Suppressor macrophage treated with lipopolysaccharide for 4 hours (primary cell): ENCODE measurements at regions not wholly inside any gene's neighbourhood (a gene's known extent, or its start where the extent isn't known, plus 50 kb on each side); places are given as distances from the start of the nearest gene placed in this dataset.

Source experiments
- DNase-seq: peaks from one replicate; pipeline ENCODE4 v3.0.0-alpha.2; 2020

DNA sequence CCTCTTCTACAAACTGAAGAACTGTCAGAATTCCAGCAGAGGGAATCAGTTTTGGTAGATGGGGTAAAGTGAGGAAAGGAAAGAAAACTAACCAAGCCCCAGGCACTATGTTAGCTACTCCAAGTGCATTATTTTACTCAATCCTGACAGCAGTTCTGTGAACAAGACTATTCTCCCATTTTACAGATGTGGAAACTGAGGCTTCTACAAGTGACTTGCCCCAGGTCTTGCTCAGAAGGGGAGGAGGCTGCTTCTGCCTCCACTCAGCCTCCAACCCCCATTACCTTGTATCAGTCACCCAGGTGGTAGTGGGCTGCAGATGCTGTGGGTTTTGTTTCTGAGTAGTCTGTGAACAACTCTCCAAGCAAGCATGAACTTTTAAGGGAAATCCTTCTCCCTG lies 315.2 kb upstream of the MAF start:
- no peak for DNase-seq

DNA sequence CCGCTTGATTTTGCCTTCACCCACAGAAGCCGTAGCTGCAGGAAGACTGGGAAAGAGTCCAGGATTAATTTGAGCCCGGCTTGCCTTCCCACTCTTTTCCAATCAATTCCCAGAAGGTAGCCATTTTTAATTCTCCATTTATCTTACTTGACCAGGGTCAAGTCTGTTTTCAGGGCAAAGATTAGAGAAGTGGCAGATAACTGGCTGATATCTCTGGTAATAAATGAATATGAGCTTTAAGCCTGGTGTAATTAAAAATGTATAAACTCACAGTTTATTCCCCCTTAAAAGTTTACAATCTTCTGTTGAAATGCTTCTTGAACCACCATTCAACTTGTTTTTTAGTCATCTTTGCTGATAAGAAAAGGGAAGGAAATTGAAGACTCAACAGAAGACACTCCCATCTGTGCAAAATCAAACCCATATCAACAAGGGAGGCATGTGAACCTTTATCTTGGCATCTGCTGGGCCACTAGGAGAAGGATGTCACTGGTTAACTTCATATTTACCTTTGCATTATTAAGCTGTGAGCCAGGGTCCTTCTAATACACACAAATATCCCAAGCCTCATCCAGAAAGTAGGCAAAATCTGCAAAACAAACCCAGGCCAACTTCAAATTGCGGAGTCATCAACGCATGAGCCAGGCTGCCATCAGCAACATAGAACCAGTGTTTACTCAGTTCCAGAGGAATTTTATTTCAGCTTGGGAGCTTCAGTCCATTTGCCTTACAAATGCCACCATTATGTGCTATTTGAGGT lies 314.6 kb upstream of the MAF start:
- no peak for DNase-seq

DNA sequence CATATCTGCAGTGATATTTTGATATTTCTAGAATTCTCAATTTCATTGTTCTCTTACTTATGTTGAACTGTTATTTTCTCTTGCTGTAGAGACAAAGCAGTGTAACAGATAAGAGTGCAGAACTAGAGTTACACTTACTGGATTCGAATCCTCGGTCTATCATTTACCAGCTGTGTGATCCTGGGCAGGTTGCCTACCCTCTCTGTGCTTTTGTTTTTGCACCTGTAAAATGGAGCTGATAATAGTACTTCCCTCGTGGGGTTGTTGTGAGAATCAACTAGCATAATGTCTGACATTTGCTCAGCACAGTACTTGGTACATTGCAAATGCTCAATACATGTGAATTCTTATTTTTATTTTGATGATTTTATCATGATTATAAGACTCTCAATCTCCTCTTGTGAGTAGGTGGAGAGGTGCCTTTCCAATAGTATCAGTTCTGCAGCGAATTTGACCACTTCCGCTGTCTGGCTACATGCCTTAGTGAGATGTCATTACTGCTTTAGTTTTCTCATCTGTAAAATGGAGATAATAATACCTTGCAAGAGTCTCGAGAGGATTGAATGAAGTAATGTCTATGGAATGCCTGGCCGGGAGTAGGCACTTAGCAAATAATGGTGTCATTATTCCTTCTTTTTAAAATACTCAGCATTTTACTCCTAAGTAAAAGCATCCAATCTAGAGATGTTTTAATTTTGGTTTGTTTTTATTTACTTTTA lies 312.2 kb upstream of the MAF start:
- DNase-seq = no peak

DNA sequence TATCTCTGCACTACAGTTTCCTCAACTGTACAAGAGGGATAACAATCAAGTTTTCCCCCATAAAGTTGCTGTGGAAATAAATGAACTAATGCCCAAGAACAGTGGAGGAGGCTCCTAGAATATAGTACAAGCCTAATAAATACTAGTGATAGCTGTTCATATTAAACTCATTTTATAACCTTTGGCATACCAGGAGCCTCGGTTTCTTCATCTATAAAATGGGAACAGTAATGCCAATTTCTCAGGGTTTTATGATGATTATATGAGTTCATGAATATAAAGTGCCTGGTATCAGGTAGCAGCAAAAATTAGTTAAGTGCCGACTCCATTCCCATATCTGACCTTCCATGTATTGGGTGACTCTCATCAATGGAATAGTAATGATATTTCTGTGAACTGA lies 311.1 kb upstream of the MAF start:
- DNase-seq = no peak

DNA sequence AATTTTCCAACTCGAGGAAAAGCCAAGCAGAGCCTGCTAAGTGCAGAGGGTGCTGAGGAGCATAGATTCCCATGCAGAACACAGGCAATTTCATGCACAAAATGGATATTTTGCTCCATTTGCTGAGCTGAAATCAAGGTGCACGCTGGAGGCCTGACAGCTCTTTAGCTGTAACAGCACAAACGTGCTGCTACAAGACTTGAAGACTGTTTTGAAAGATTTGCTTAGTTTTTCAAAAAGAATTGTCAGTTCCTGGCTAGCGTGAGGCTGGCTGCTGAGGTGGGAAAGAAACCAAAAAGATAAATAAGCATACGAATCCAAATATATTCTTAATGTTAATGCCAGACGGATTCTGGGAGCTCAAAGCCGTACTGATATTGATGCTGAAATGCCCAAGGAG lies 309.0 kb upstream of the MAF start:
- DNase-seq = no peak

DNA sequence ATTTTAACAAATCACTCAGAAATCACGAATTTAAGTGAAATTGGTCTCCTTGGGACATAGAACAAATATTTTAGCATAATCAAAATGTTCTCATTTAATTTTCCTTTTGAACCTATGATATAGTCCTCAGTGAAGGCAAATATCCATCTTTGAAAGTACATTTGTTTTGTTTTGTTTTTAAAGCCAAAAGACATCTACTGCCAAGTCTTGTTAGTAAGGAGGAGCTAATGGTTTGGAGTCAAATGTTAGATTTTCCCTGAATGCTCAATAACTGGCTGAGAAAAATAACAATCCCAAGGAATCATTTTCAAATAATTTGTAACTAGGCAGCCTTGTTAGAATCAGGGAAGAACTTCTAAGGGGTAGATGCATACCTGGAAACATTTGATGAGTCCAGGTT lies 302.9 kb upstream of the MAF start:
- no peak for DNase-seq

DNA sequence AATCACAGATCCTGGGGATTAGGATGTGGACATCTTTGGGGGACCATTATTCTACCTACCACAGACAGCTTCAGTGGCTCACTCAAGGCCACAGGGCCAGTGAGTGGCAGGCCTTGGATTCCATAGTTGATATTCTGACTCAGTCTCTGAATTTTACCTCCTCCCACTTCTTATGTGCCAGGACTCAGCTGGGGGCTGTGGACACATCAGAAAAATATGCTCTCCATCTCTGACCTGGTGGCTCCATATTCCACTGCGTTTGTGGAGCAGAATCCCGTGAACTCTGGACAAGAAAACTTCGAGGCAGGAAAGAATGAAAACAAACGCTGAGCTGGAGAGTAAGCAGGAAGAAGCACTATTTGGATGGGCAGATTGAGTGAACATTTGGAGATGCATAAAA lies 301.8 kb upstream of the MAF start:
- no peak for DNase-seq

DNA sequence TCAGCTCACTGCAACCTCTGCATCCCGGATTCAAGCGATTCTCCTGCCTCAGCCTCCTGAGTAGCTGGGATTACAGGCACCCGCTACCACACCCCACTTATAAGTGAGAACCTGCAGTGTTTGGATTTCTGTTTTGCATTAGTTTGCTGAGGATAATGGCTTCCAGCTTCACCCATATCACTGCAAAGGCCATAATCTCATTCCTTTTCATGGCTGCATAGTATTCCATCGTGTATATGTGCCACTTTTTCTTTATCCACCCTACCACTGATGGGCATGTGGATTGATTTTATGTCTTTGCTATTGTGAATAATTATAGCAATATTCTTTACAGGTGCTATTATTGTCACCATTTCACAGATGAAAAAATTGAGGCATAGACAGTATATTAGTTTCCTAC lies 301.0 kb upstream of the MAF start:
- DNase-seq = no peak

DNA sequence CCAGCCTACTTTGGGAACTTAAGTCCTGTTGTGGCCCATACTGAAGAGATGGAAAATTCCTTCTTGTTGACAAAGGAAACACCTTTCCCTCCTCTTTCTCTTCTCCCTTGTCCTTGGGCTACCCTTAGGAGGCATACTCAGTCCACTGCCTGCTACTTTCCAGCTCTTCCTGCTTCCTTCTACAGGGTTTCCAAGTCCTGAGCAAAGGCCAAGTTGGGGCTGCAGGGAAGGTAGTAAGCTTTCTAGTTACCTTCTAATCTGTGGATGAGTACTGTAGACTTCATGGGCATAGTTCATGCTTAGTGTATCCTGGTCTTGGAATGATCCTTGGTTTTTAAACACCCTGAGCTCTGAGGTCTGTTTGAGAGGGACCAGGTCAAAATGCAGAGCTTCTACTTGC lies 299.2 kb upstream of the MAF start:
- DNase-seq = no peak

DNA sequence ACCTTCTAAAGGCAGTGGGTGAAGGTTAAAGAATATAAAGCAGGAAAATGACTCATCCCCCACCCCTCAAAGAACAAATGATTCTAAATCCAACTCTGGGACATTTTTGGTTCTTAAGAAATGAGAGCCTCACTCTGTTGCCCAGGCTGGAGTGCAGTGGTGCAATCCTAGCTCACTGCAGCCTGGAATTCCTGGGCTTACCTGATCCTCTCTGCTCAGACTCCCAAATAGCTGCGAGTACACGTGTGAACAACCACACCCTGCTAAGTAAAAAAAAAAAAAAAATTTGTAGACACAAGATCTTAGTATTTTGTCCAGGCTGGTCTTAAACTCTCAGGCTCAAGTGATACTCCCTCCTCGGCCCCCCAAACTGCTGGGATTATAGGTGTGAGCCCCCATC lies 298.8 kb upstream of the MAF start:
- DNase-seq = no peak

DNA sequence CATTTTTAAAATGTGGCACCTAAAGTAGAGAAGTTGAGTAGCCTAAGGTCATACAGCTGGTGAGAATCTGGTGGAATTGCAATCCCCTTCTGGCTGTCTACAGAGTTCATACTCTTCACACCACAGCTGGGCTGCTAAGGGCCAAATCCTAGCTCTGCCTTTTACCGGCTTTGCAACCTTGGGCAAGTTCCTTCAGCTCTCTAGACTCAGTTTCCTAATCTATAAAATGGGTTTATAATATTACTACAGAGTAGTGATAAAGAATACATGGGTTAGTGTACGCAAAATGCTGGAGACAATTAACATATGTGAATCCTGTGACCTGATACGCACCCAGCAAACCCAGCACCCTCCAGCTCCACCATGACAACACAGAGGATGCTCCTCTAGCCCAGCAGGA lies 298.2 kb upstream of the MAF start:
- DNase-seq = no peak

DNA sequence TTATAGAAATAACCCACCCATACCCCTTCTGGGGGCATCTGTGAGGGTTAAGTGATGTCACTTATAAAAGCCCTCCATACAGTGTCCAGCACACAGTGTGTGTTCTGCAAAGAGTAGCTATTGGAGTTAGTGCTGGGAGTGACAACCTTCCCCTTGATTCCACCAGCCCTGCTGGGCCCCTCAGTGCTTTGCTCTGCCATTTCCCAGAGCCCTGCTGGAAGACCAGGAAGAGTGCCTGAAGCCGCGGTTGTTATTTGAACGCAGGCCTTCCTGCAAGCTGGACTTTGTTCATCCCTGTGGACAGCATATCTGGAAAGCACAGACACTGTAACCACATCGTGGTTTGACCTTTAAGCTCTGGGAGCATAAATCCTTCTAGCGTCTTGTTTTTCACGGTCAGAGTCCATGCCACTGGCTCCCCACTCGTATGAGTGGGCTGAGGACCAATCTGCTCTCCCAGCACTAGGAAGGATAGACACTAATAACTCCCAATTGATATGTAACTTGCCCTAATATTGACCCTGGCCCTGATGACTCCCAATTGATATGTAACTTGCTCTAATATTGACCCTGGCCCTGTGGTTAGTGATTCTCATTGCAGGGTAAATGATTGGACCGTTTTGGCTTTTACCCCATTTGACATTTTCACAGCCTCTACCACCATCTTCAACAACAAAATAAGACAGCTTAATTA lies 297.1 kb upstream of the MAF start:
- DNase-seq = no peak

DNA sequence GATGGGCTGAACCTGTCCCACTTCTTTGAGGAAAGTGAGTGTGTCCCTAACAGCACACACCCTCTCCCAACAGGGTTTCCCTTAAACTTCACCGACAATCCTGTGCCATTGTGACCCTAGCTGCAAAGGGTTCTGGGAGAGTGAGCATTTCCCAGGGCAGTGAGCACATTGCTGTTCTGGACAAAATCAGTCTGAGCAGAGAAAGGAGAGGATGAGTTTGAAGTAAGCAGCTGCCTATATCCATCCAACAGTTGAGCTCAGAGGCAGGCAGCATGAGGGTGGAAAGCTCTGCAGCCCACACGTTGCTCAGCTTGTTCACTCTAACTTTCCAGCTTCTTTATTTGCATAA lies 296.5 kb upstream of the MAF start:
- no peak for DNase-seq

DNA sequence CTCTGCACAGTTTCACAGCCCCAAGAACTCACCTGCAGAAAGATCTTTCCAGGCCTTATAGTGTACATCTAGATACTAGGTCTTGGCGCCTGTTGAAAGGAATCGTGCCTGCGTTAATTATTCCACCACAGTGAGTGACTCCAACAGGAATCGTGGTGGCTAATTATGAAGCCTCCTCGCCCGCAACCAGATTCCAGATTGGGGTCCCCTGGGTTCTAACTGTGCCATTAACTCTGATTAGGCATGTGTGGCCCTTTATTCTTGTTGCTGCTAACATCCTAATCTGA lies 295.3 kb upstream of the MAF start:
- DNase-seq = no peak

DNA sequence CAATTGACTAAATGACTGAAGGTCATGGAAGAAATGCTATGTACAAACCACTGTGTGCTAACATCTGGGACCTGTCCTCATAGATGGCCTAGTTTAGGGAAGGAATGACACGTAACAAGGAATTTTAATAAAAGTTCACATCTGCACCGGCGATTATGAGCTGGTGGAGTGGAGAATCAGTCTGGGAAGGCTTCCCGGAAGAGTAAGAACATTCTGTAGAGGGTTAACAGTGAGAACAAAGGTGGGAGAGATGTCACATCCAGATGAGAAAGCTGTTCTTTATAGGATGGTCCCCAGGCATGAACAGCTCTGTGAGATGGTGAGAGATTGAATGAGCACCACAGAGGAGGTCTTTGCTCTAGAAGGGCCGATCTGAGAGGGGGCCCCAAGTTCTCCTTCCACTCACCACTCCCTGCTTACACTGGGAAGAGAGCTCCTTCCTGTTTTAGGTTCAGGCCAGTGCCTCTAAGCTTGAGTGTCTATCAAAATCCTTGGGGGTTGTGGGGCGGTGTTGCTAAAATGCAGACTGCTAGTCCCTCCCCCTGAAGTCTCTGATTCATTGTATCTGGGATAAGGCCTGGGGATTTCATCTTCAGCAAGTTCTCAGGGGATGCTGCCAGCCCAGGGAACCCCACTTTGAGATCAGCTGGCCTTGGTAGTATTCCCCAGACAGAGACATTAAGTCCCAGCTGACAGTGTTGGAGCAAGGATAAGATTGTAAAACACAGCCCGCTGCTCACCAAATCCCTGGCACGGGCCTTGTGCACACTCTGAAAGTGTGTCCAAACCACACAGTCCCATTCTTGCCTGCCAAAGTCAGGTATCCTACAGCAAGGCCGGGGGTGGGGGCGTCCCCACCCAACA lies 294.7 kb upstream of the MAF start:
- DNase-seq = no peak

DNA sequence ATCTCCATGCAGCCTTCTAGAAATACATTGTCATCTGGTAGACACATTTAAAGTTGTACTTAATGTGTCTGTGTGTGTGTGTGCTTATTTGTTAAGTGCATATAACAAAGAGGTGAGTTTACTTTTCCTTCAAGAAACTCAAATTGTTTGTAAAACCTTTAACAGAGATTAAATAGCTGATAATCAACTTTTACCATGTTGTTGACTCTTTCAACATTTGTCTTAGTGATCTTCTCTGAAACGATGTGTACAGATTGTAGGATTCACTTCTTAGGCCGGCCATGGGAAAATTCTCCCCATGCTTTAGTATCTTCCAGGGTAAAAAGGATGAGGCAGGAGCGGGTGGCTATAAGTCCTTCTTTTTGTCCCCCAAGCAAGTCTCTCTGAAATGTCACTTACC lies 292.9 kb upstream of the MAF start:
- DNase-seq = no peak

DNA sequence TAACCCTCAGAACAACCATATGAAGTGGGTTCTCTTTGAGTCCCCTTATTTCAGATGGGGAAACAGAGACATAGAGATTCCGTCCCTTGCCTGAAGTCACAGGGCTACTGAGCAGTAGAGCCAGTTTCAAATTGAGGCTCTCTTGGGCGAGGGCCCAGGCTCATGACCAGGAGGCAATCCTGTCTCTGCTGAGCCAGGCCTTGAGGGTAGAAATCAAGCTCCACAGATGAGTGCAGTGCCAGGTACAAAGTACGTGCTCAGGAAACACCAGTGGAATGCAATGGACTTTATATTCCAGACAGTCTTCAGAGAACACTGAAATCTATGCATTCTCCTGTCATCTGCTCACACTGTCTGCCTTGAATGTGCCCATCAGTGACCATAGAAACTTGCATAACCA lies 291.7 kb upstream of the MAF start:
- DNase-seq = no peak

DNA sequence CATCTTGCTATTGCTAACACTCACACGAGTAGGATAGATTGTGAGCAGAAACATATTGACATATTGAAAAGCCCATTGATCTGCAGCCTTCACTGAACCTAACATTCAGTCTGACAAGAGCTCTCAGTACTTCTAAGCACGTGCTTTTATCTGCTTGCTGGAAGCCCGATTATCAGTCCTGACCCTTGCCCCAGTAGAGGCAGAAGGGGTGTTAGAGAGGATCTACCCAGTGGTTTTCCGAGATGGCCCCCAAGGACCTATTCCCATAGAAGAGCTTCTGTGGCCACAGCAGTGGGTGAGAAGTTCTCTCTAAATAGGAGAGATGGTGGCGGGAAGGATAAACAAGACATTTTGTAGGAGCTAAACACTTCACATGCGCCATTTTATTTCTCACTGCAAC lies 290.9 kb upstream of the MAF start:
- DNase-seq = no peak

DNA sequence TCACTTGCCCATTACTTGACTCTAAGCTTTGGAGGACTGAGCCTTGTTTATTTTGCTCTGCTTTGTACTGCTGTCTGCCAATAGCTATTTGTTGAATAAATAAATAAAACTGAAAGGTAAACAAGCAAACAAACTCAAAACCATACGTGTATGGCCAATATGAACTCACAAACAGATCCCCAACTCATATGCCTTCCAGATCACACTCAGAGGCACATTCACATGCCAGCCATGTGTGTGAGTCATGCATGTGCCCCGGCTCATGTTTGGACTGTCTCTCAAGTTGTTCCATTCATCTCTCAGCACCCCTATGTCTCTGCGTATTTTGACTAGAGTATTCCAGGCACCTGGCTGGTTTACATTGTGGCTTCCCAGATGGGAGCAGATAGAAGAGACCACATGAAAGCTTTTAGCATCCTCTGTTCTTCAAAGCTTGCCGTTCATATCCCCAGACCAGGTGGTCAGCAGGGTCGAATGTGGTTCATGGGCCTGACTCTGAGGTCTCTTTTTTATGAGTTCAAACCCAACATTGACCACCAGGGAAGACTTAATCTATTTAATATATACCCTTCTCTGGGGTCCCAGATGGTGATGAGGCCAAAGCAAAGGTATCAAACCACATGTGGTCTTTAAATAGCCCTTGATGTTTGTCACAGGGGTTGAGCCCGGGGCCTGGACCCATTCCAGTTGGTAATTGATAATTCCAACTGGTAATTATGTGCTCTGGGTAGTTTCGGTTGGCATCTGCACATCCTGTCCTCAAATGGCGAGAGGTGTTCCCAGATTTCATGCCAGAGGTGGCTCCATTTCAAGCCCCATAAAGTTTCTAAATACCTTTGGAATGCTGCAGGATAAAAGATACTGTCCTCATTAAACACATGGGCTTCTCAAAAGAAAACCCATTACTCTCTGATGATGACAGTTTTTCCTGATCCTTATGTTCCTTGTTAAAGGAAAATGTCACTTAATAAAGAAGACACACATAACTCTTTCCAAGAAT lies 287.3 kb upstream of the MAF start:
- no peak for DNase-seq

DNA sequence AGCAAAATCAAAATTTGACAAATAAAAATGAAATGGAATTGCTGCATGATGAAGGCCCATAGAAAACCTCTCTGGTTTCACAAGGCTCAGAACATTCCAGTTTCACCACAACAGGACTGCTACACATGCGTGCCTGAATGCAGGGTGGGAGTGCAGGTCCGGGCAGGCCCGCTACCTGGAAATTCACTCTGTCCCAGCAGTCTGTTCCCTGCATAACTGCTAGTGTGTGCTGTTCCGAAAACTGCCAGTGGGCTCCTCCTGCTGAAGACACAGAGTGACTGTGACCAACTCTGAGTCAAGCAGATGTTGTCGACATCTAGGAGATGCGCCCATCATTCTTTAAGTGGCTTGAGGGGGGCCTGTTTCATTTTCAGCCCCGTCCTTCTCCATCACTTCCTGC lies 284.8 kb upstream of the MAF start:
- DNase-seq = no peak

DNA sequence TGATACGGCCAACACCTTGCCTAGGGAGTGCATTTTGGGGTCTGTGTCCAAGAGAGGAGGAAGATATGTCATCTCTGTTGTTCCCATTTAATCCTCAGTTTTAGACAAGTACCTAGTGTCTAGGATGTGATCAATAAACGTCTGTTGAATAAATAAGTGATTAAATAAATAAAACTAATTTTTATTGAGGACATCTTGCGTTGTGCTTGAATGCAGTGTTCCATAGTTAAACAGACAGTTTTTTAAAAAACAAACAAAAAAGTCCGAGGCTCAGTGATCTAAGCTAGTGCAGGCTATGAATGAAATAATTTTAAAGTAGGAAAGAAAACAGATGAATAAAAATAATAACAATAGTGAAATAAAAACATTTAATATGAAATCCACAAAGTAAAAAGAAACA lies 283.0 kb upstream of the MAF start:
- DNase-seq = no peak

DNA sequence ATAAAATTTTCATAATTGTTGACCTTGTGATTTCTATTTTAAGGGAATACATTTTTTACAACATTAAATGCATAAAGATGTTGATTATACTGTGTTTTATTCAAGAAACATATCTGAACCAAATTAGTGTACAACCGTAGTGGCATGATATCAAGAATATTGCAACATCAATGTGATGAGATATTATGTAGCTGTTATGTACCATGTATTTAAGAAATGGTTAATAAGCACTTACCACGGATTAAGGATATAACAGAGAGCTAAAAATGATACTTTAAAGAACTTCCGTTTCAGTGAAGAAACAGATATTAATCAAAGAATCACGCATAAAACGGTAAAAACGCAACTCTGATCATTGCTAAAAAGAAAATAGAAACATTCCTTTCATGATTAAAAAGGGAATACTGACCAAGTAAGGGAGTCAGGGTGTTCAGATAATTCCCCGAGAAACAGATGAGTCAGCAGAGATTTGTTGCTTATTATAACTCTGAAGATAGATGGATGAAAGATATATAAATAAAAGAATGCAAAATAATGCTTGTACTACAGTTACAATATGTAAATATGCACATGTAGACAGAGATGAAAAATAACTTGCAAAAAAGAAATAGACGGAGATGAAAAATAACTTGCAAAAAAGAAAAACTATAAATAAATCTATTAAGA lies 281.9 kb upstream of the MAF start:
- no peak for DNase-seq
